Ishikawa (cell line): ENCODE measurements at regions not wholly inside any gene's neighbourhood (a gene's known extent, or its start where the extent isn't known, plus 50 kb on each side); places are given as distances from the start of the nearest gene placed in this dataset.

ENCODE experiments used
- CEBPB ChIP-seq: IDR thresholded peaks from 2 replicates; pipeline ENCODE4 v1.6.1; 2012
- CREB1 ChIP-seq: IDR thresholded peaks from 2 replicates; pipeline ENCODE4 v1.6.1; 2012; ENCODE audit warnings: low read depth
- EP300 ChIP-seq: IDR thresholded peaks from 2 replicates; pipeline ENCODE4 v1.6.1; 2012; ENCODE audit warnings: borderline replicate concordance
- FOXM1 ChIP-seq: IDR thresholded peaks from 2 replicates; pipeline ENCODE4 v1.6.1; 2012; ENCODE audit warnings: low read depth, borderline replicate concordance
- NFIC ChIP-seq: IDR thresholded peaks from 2 replicates; pipeline ENCODE4 v1.6.1; 2012
- RAD21 ChIP-seq: IDR thresholded peaks from 2 replicates; pipeline ENCODE4 v1.6.1; 2012; ENCODE audit warnings: low read depth
- REST ChIP-seq: IDR thresholded peaks from 2 replicates; pipeline ENCODE4 v1.6.1; 2012; ENCODE audit warnings: low read depth, mild to moderate bottlenecking
- TAF1 ChIP-seq: IDR thresholded peaks from 2 replicates; pipeline ENCODE4 v1.6.1; 2012; ENCODE audit warnings: low read depth, mild to moderate bottlenecking
- YY1 ChIP-seq: IDR thresholded peaks from 2 replicates; pipeline ENCODE4 v1.6.1; 2012; ENCODE audit warnings: low read depth
- ZBTB7A ChIP-seq: IDR thresholded peaks from 2 replicates; pipeline ENCODE4 v1.6.1; 2012; ENCODE audit warnings: low read depth
- TF ChIP-seq, protein P1 (sequence below): IDR thresholded peaks from 2 replicates; pipeline ENCODE4 v1.6.1; 2012
- TF ChIP-seq, protein P2 (sequence below): IDR thresholded peaks from 2 replicates; pipeline ENCODE4 v1.6.1; 2012

DNA sequence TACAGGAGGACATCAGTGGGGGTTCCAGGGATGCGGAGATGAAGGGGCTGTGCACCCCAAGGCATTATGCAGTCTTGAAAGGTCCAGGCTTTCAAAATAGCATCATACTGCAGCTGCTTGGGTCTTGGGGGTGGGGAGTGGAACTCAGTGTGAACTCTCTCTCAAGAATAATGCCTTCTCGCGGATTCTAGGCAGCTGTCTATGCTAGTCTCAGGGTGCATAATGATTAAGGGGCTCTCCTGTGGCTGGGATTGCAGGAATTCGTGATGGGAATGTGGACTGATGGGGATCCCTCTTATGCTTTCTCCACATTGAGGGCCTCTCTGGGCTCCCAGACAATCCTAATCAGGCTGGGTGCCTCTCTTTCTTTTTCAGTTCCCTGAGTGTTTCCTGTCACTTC, 172.2 kb upstream of the ARHGAP24 start:
- TF ChIP-seq TAF1 (no peak), CREB1 (no peak), RAD21 (no peak), EP300 (no peak), FOXM1 (no peak), YY1 (no peak), REST (no peak), CEBPB (no peak), ZBTB7A (no peak), NFIC (no peak)
- TF ChIP-seq, protein P1, sequence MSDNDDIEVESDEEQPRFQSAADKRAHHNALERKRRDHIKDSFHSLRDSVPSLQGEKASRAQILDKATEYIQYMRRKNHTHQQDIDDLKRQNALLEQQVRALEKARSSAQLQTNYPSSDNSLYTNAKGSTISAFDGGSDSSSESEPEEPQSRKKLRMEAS = no peak
- TF ChIP-seq, protein P2, sequence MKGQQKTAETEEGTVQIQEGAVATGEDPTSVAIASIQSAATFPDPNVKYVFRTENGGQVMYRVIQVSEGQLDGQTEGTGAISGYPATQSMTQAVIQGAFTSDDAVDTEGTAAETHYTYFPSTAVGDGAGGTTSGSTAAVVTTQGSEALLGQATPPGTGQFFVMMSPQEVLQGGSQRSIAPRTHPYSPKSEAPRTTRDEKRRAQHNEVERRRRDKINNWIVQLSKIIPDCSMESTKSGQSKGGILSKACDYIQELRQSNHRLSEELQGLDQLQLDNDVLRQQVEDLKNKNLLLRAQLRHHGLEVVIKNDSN = no peak
